ENCODE measurements at regions not wholly inside any gene's neighbourhood (a gene's known extent, or its start where the extent isn't known, plus 50 kb on each side); places are given as distances from the start of the nearest gene placed in this dataset.

- TF ChIP-seq ZFP3 (CRISPR knock-in tag; IDR thresholded peaks at IDR 0.05): no peak
- no peak for TF ChIP-seq ZC3H10 (CRISPR knock-in tag; IDR thresholded peaks at IDR 0.05)
- TF ChIP-seq ZNF8 (CRISPR knock-in tag; IDR thresholded peaks at IDR 0.05): no peak
- no peak for TF ChIP-seq PATZ1 (CRISPR knock-in tag; IDR thresholded peaks at IDR 0.05; ENCODE audit: borderline replicate concordance)
- no peak for TF ChIP-seq ZFP30 (CRISPR knock-in tag; IDR thresholded peaks at IDR 0.05)
- ATAC-seq: no peak
Measured at GRCh38 chr1:113278371-113278770, 111.9 kb upstream of the MAGI3 start.

- TF ChIP-seq, protein P1, sequence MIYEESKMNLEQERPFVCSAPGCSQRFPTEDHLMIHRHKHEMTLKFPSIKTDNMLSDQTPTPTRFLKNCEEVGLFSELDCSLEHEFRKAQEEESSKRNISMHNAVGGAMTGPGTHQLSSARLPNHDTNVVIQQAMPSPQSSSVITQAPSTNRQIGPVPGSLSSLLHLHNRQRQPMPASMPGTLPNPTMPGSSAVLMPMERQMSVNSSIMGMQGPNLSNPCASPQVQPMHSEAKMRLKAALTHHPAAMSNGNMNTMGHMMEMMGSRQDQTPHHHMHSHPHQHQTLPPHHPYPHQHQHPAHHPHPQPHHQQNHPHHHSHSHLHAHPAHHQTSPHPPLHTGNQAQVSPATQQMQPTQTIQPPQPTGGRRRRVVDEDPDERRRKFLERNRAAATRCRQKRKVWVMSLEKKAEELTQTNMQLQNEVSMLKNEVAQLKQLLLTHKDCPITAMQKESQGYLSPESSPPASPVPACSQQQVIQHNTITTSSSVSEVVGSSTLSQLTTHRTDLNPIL (CRISPR knock-in tag; IDR thresholded peaks at IDR 0.05; ENCODE audit: low read depth): no peak
- TF ChIP-seq ZNF70 (CRISPR knock-in tag; IDR thresholded peaks at IDR 0.05) (no peak), OSR1 (CRISPR knock-in tag; IDR thresholded peaks at IDR 0.05) (no peak), BACH2 (CRISPR knock-in tag; IDR thresholded peaks at IDR 0.05; ENCODE audit: borderline replicate concordance) (no peak), CSDC2 (CRISPR knock-in tag; IDR thresholded peaks at IDR 0.05) (no peak), ESRRG (CRISPR knock-in tag; IDR thresholded peaks at IDR 0.05) (no peak), ZNF565 (CRISPR knock-in tag; conservative IDR thresholded peaks at IDR 0.05; ENCODE audit: low read depth) (no peak)
- TF ChIP-seq, protein P2, sequence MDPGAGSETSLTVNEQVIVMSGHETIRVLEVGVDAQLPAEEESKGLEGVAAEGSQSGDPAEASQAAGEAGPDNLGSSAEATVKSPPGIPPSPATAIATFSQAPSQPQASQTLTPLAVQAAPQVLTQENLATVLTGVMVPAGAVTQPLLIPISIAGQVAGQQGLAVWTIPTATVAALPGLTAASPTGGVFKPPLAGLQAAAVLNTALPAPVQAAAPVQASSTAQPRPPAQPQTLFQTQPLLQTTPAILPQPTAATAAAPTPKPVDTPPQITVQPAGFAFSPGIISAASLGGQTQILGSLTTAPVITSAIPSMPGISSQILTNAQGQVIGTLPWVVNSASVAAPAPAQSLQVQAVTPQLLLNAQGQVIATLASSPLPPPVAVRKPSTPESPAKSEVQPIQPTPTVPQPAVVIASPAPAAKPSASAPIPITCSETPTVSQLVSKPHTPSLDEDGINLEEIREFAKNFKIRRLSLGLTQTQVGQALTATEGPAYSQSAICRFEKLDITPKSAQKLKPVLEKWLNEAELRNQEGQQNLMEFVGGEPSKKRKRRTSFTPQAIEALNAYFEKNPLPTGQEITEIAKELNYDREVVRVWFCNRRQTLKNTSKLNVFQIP (CRISPR knock-in tag; IDR thresholded peaks at IDR 0.05; ENCODE audit: borderline replicate concordance, low read depth): no peak
- no peak for ATAC-seq
Measured at GRCh38 chr1:113278777-113279176, 111.5 kb upstream of the MAGI3 start.

- ATAC-seq: no peak
- TF ChIP-seq CSDC2 (CRISPR knock-in tag; IDR thresholded peaks at IDR 0.05): no peak
- TF ChIP-seq RARB (CRISPR knock-in tag; IDR thresholded peaks at IDR 0.05): no peak
- TF ChIP-seq CSRNP3 (CRISPR knock-in tag; IDR thresholded peaks at IDR 0.05): no peak
- TF ChIP-seq ZNF8 (CRISPR knock-in tag; IDR thresholded peaks at IDR 0.05): no peak
- TF ChIP-seq ZNF70 (CRISPR knock-in tag; IDR thresholded peaks at IDR 0.05): no peak
- no peak for TF ChIP-seq PATZ1 (CRISPR knock-in tag; IDR thresholded peaks at IDR 0.05; ENCODE audit: borderline replicate concordance)
- no peak for TF ChIP-seq ZNF565 (CRISPR knock-in tag; conservative IDR thresholded peaks at IDR 0.05; ENCODE audit: low read depth)
- TF ChIP-seq PPARA (CRISPR knock-in tag; IDR thresholded peaks at IDR 0.05; ENCODE audit: borderline replicate concordance): no peak
- no peak for TF ChIP-seq ZFP30 (CRISPR knock-in tag; IDR thresholded peaks at IDR 0.05)
- TF ChIP-seq, protein P2 (CRISPR knock-in tag; IDR thresholded peaks at IDR 0.05; ENCODE audit: borderline replicate concordance, low read depth): no peak
- no peak for TF ChIP-seq ARNTL (CRISPR knock-in tag; IDR thresholded peaks at IDR 0.05; ENCODE audit: borderline replicate concordance, low read depth)
Measured at GRCh38 chr1:113279776-113280391, 110.4 kb upstream of the MAGI3 start.

DNA sequence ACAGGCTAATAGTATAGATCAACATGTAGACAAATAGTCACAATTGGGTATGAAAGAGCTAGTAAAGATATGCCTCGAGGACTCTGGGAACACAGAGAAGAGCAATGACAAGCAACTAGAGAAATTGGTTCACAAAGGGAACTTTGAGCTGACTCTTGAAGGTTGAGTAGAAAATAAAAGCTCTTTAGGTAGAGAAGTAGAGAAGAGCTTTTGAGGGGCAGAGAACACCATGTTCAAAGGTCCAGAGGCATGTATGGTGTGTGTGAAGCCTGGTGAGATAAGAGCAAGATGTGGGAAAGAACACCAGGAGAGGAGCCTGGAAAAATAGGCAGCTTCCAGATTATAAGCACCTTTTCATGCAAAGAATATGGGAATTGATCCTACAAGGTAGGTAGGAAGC lies 109.7 kb upstream of the MAGI3 start:
- TF ChIP-seq ZFP3 (CRISPR knock-in tag; IDR thresholded peaks at IDR 0.05): no peak
- TF ChIP-seq, protein P2 (CRISPR knock-in tag; IDR thresholded peaks at IDR 0.05; ENCODE audit: borderline replicate concordance, low read depth): no peak
- no peak for TF ChIP-seq ZNF565 (CRISPR knock-in tag; conservative IDR thresholded peaks at IDR 0.05; ENCODE audit: low read depth)
- TF ChIP-seq, protein P1 (CRISPR knock-in tag; IDR thresholded peaks at IDR 0.05; ENCODE audit: low read depth): no peak
- TF ChIP-seq TCF4 (CRISPR knock-in tag; IDR thresholded peaks at IDR 0.05; ENCODE audit: borderline replicate concordance): no peak
- no peak for TF ChIP-seq ZFP30 (CRISPR knock-in tag; IDR thresholded peaks at IDR 0.05)
- no peak for TF ChIP-seq ZNF70 (CRISPR knock-in tag; IDR thresholded peaks at IDR 0.05)
- no peak for TF ChIP-seq ZC3H10 (CRISPR knock-in tag; IDR thresholded peaks at IDR 0.05)
- no peak for TF ChIP-seq PPARA (CRISPR knock-in tag; IDR thresholded peaks at IDR 0.05; ENCODE audit: borderline replicate concordance)
- TF ChIP-seq GLIS3 (CRISPR knock-in tag; IDR thresholded peaks at IDR 0.05): no peak
- no peak for ATAC-seq

All from SK-N-SH treated with all-trans-retinoic acid at 6 μM for 48 hours (cell line).